ENCODE measurements at regions not wholly inside any gene's neighbourhood (a gene's known extent, or its start where the extent isn't known, plus 50 kb on each side); places are given as distances from the start of the nearest gene placed in this dataset.

DNA sequence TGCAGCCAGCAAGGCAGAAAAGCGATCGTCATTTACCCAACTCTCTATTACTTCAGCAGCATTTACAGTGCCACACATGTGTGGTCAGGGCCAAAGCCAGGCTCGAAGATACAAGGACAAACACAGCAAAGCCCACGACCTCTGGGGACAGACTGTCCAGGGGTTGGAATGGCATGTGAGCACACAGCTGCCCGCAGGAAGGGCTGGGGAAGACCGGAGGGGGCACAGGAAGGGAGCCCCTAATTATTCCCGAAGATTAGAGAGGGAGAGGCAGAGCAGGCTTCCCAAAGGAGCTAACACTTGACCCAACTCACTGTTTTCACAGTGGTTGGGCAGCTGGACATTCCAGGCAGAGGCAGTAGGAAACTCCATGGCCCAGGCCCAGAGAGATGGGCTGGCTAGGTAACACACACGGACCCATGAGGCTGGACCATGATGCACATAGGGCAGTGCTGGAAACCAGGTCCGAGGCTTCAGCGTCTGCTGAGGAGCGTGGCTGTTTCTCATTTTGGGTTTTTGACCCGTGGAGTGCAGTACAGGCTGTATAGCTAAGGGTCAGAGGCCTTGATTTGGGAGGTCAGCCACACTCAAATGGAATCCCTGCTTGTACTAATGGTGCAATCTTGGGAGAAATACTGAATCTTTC lies 179.8 kb downstream of the FOXO1 start:
- 68 to 77% (median 72%) methylated on average over 11 to 12 of the region's 12 CpGs for WGBS, 5 donors
- no peaks in the 10 kb centered on the region for H3K36me3 ChIP-seq
- no peak overlapping the region for H3K4me3 ChIP-seq
- H3K9me3 ChIP-seq, result no peaks in the 10 kb centered on the region
- H3K4me1 ChIP-seq, result peaks cover 0 to 59% (median 33%) of the 10 kb centered on the region in 6 donors
- no peaks in the 10 kb centered on the region for H3K27me3 ChIP-seq (replicated peaks in 1 of 7)
- TF ChIP-seq, protein P1, sequence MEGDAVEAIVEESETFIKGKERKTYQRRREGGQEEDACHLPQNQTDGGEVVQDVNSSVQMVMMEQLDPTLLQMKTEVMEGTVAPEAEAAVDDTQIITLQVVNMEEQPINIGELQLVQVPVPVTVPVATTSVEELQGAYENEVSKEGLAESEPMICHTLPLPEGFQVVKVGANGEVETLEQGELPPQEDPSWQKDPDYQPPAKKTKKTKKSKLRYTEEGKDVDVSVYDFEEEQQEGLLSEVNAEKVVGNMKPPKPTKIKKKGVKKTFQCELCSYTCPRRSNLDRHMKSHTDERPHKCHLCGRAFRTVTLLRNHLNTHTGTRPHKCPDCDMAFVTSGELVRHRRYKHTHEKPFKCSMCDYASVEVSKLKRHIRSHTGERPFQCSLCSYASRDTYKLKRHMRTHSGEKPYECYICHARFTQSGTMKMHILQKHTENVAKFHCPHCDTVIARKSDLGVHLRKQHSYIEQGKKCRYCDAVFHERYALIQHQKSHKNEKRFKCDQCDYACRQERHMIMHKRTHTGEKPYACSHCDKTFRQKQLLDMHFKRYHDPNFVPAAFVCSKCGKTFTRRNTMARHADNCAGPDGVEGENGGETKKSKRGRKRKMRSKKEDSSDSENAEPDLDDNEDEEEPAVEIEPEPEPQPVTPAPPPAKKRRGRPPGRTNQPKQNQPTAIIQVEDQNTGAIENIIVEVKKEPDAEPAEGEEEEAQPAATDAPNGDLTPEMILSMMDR (IDR thresholded peaks at IDR 0.05 in 8 of 11, conservative IDR thresholded peaks at IDR 0.05 in 3 of 11), result no peak
- TF ChIP-seq POLR2AphosphoS5 (IDR thresholded peaks at IDR 0.05), result no peak
- TF ChIP-seq POLR2A (IDR thresholded peaks at IDR 0.05), result no peak
- no peak for DNase-seq
- H3K27ac ChIP-seq, result peak overlapping the region in 5 of 8 donors; percentile 5 to 77 (median 69)
- intact Hi-C loops (cut with DNase I; ENCODE audit: low total_unique reads), result no loop called here

DNA sequence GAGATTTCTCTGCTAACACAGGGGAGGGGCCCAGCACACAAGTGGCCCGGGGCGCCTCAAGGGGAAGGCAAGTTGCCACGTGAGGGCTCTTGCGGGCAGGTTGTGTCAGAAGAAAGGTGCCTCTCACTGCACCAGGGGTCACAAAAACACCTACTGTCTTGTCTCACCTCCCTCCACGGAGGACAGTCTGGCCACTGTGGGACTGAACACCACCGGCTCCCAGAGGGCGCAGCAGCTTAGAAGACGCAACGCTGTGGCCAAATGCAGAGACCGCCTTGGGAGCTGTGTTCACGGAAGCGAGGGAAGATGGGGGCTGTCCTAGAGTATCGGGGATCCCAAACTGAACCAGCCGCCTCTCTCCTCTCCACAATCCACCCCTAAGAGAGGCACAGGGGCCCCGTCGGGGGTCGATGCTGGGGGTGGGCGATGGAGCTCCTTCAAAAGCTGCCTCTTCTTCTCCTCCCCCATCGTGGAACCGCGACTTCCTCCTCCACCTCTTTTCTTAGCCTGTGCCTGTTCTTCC lies 177.5 kb downstream of the FOXO1 start:
- no peak for DNase-seq
- 85 to 99% (median 93%) methylated on average over 19 to 21 of the region's 21 CpGs for WGBS, 5 donors
- Histone ChIP-seq H3K9me3 (no peaks in the 10 kb centered on the region), H3K27me3 (replicated peaks in 1 of 7) (no peaks in the 10 kb centered on the region), H3K4me1 (peaks cover 0 to 71% (median 30%) of the 10 kb centered on the region in 6 donors), H3K4me3 (no peak overlapping the region), H3K27ac (peak overlapping the region in 1 of 8 donors; percentile 36), H3K36me3 (no peaks in the 10 kb centered on the region)
- no peak for TF ChIP-seq POLR2AphosphoS5 (IDR thresholded peaks at IDR 0.05)
- TF ChIP-seq, protein P1 (IDR thresholded peaks at IDR 0.05 in 8 of 11, conservative IDR thresholded peaks at IDR 0.05 in 3 of 11), result no peak
- no peak for TF ChIP-seq POLR2A (IDR thresholded peaks at IDR 0.05)
- intact Hi-C loops (cut with DNase I; ENCODE audit: low total_unique reads), result no loop called here

DNA sequence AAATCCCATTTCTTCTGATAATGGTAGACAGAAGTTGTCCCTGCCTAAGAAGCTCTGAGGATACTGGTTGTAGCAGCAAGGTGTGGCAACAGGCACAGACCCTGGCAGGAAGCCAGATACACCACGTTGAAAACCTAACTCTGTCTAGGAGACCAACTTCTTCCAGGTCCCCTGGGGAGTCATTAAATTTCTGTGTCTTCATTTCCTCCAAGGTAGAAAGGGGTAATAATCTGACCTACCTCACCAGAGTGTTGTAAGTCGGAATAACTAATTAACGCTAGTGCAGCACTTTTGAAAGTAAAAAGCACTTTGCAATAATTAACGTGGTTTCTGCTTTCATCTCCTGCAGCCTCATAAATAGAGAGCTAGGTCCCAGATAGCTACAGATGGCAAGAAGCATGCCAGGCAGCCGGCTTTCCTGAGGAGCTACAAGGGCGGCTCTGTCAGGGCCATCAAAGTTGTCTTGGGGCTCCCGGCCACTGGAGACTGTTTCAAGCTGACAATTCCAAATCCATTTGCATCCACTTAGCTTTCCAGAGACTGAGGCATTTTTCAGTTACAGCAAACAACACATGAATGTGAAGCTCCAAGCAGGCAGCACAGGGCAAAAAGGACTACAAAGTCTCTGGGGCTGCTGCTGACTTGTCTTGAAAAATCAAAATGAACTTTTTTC lies 176.2 kb downstream of the FOXO1 start:
- H3K36me3 ChIP-seq, result no peaks in the 10 kb centered on the region
- intact Hi-C loops (cut with DNase I; ENCODE audit: low total_unique reads), result no loop called here
- WGBS, 5 donors, result 69 to 76% (median 74%) methylated on average over 7 of the region's 7 CpGs
- no peak overlapping the region for H3K4me3 ChIP-seq
- peak overlapping the region in 1 of 8 donors; percentile 36 for H3K27ac ChIP-seq
- no peaks in the 10 kb centered on the region for H3K27me3 ChIP-seq (replicated peaks in 1 of 7)
- TF ChIP-seq, protein P1 (IDR thresholded peaks at IDR 0.05 in 8 of 11, conservative IDR thresholded peaks at IDR 0.05 in 3 of 11), result no peak
- TF ChIP-seq POLR2AphosphoS5 (IDR thresholded peaks at IDR 0.05) (no peak), POLR2A (IDR thresholded peaks at IDR 0.05) (no peak)
- H3K9me3 ChIP-seq, result no peaks in the 10 kb centered on the region
- DNase-seq, result no peak
- peaks cover 2 to 71% (median 29%) of the 10 kb centered on the region in 6 donors for H3K4me1 ChIP-seq

DNA sequence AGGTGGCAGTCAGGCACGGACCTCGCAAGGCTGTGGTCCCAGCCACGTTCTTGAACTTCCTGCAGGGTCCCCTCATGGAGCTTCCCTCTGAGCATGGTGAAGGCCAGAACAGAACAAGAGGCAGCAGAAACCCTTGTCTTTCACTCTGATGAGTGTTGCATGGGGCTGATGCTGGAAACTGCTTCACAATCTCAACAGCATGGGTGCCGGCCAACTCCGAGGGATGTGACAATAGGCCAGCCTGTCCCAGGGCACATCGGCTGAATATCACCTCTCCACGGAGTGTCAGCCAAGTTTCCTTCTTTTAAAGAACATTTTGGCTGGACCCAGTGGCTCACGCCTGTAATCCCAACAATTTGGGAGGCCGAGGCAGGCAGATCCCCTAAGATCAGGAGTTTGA lies 173.9 kb downstream of the FOXO1 start:
- Histone ChIP-seq H3K4me3 (no peak overlapping the region), H3K4me1 (peaks cover 4 to 62% (median 20%) of the 10 kb centered on the region in 6 donors), H3K27ac (no peak overlapping the region), H3K27me3 (replicated peaks in 1 of 7) (no peaks in the 10 kb centered on the region), H3K9me3 (no peaks in the 10 kb centered on the region), H3K36me3 (no peaks in the 10 kb centered on the region)
- no peak for DNase-seq
- 74 to 82% (median 79%) methylated on average over 9 of the region's 9 CpGs for WGBS, 5 donors
- TF ChIP-seq POLR2A (IDR thresholded peaks at IDR 0.05), result no peak
- TF ChIP-seq, protein P1 (IDR thresholded peaks at IDR 0.05 in 8 of 11, conservative IDR thresholded peaks at IDR 0.05 in 3 of 11), result no peak
- intact Hi-C loops (cut with DNase I; ENCODE audit: low total_unique reads), result no loop called here
